B cell (primary cell): ENCODE measurements at regions not wholly inside any gene's neighbourhood (a gene's known extent, or its start where the extent isn't known, plus 50 kb on each side); places are given as distances from the start of the nearest gene placed in this dataset.

Experiments
- ATAC-seq: fragments of 200-7000 bp; cut with Tn5 transposase; one replicate; pipeline ENCODE4 v1.10.0; 2021; ENCODE audit warnings: low read depth, mild to moderate bottlenecking, moderate number of reproducible peaks, moderate library complexity
- CTCF ChIA-PET: fragments of 350-600 bp; sonication (Branson Sonifier 250); formaldehyde crosslinking; loops from one replicate; lab custom pipeline; 2021; ENCODE audit warnings: antibody characterized with exemption, inconsistent platforms; lab: Charles Lee
- POLR2A ChIA-PET: fragments of 350-600 bp; sonication (Branson Sonifier 250); formaldehyde crosslinking; loops from one replicate; lab custom pipeline; 2021; ENCODE audit warnings: antibody characterized with exemption; lab: Charles Lee
- DNase-seq: peaks from one replicate; pipeline ENCODE4 v3.0.0; 2013
- H2AFZ ChIP-seq: 2 replicates; pipeline ENCODE4 v1.6.1; 2012; ENCODE audit warnings: mild to moderate bottlenecking, low read depth, low read length; ENCODE audit not compliant: insufficient read depth, poor library complexity, severe bottlenecking
- H3K27ac ChIP-seq, 2 donors: 1 replicate in 1 of 2; 2 replicates in 1 of 2; pipeline ENCODE4 v1.5.1; 2012 to 2013; ENCODE audit warnings: low read length in 2 of 2, mild to moderate bottlenecking in 2 of 2, moderate library complexity in 1 of 2
- H3K27me3 ChIP-seq, 4 experiments: fragments of 200-600 bp in 1 of 4; sonication (generic) in 1 of 4; replicated peaks in 1 of 4; 1 replicate in 2 of 4; 2 replicates in 2 of 4; pipeline versions ENCODE4 v1.6.1 to v1.7.0; 2013 to 2016; ENCODE audit warnings: low read length in 3 of 4, mild to moderate bottlenecking in 2 of 4, mixed read lengths in 1 of 4, moderate library complexity in 1 of 4; ENCODE audit not compliant: insufficient read depth in 4 of 4, control insufficient read depth in 3 of 4; ENCODE audit errors: control extremely low read depth in 1 of 4
- H3K36me3 ChIP-seq, 2 experiments: replicated peaks in 1 of 2; 1 replicate in 1 of 2; 2 replicates in 1 of 2; pipeline versions ENCODE4 v1.6.1 to v1.7.1; 2013; ENCODE audit warnings: low read length in 1 of 2; ENCODE audit not compliant: insufficient read depth in 2 of 2, control insufficient read depth in 1 of 2; ENCODE audit errors: control extremely low read depth in 1 of 2, extremely low read depth in 1 of 2
- H3K4me1 ChIP-seq, 2 donors: fragments of 200-600 bp in 1 of 2; sonication (generic) in 1 of 2; 1 replicate in 1 of 2; 2 replicates in 1 of 2; pipeline versions ENCODE4 v1.5.1 to v1.6.1; 2013 to 2017; ENCODE audit warnings: low read length in 2 of 2; ENCODE audit not compliant: control insufficient read depth in 2 of 2, insufficient read depth in 2 of 2
- H3K4me2 ChIP-seq: replicated peaks from 2 replicates; pipeline ENCODE3; 2012; ENCODE audit warnings: mild to moderate bottlenecking, low read depth, low read length; ENCODE audit not compliant: poor library complexity, severe bottlenecking
- H3K4me3 ChIP-seq, 5 experiments: fragments of 200-600 bp in 1 of 5; sonication (generic) in 1 of 5; 1 replicate in 3 of 5; 2 replicates in 2 of 5; pipeline versions ENCODE4 v1.5.1 to v1.7.0; 2011 to 2016; ENCODE audit warnings: low read length in 4 of 5, mild to moderate bottlenecking in 4 of 5, low read depth in 2 of 5, control low read depth in 1 of 5, moderate library complexity in 1 of 5; ENCODE audit not compliant: insufficient read depth in 1 of 5; ENCODE audit errors: control extremely low read depth in 1 of 5, extremely low read depth in 1 of 5
- H3K79me2 ChIP-seq: fragments of 200-600 bp; sonication (generic); one replicate; pipeline ENCODE4 v1.6.0; 2016; ENCODE audit warnings: low read length; ENCODE audit not compliant: control insufficient read depth, insufficient read depth
- H3K9ac ChIP-seq: fragments of 200-600 bp; sonication (generic); 2 replicates; pipeline ENCODE4 v1.6.1; 2017; ENCODE audit warnings: mild to moderate bottlenecking, low read length, moderate library complexity
- H3K9me3 ChIP-seq, 3 donors: one replicate each; pipeline versions ENCODE4 v1.6.1 to v1.7.1; 2013; ENCODE audit warnings: low read length in 2 of 3; ENCODE audit not compliant: control insufficient read depth in 2 of 3, insufficient read depth in 1 of 3; ENCODE audit errors: control extremely low read depth in 1 of 3
- H4K20me1 ChIP-seq: 2 replicates; pipeline ENCODE4 v1.6.0; 2012; ENCODE audit warnings: mild to moderate bottlenecking, low read length; ENCODE audit not compliant: insufficient read depth, control insufficient read depth, poor library complexity, severe bottlenecking
- H3K27ac Mint-ChIP-seq: one replicate; pipeline ENCODE4 v1.8.0; 2021; ENCODE audit warnings: mixed read lengths
- H3K27me3 Mint-ChIP-seq: one replicate; pipeline ENCODE4 v1.8.0; 2021; ENCODE audit warnings: mixed read lengths
- H3K4me1 Mint-ChIP-seq: one replicate; pipeline ENCODE4 v1.8.0; 2021; ENCODE audit warnings: mixed read lengths
- H3K4me3 Mint-ChIP-seq: one replicate; pipeline ENCODE4 v1.8.0; 2021; ENCODE audit warnings: mixed read lengths
- H3K9me3 Mint-ChIP-seq: one replicate; pipeline ENCODE4 v1.8.0; 2022; ENCODE audit warnings: mixed read lengths; ENCODE audit not compliant: insufficient read depth
- EZH2 ChIP-seq: IDR thresholded peaks from 2 replicates; pipeline ENCODE4 v1.6.1; 2012; ENCODE audit warnings: borderline replicate concordance, low read depth, mild to moderate bottlenecking, moderate library complexity, low read length; ENCODE audit not compliant: insufficient read depth, poor library complexity, severe bottlenecking
- WGBS: methylation state at CpG from one replicate; pipeline ENCODE4 v1.1.5; 2013; ENCODE audit warnings: missing lambda C conversion rate; ENCODE audit not compliant: insufficient coverage; 5-methylcytosine and 5-hydroxymethylcytosine counted together
- intact Hi-C: fragments of 100-400 bp; cut with micrococcal nuclease; formaldehyde crosslinking; loops from one replicate; pipeline ENCODE4 v1.10.0; 2022
- TF ChIP-seq, protein P1 (sequence below): fragments of 200-600 bp; IDR thresholded peaks from one replicate; pipeline ENCODE4 v1.8.0; 2022; ENCODE audit warnings: antibody characterized with exemption, mild to moderate bottlenecking

- no peak for DNase-seq
- Mint-ChIP-seq H3K4me3 (no peak overlapping the region), H3K27ac (no peak overlapping the region), H3K27me3 (no peaks in the 10 kb centered on the region), H3K4me1 (no peaks in the 10 kb centered on the region), H3K9me3 (no peaks in the 10 kb centered on the region)
- Histone ChIP-seq H3K4me3 (no peak overlapping the region), H3K27ac (no peak overlapping the region), H3K4me1 (no peaks in the 10 kb centered on the region), H3K36me3 (no peaks in the 10 kb centered on the region), H3K27me3 (no peaks in the 10 kb centered on the region), H3K9ac (no peak overlapping the region), H4K20me1 (no peaks in the 10 kb centered on the region), H2AFZ (no peak overlapping the region), H3K4me2 (no peak overlapping the region), H3K79me2 (no peaks in the 10 kb centered on the region), H3K9me3 (no peaks in the 10 kb centered on the region)
- CTCF ChIA-PET, result no interaction called here
- intact Hi-C loops, result no loop called here
- no CpG with 5 or more reads among the region's 4 CpGs for WGBS
- POLR2A ChIA-PET, result no interaction called here
- no peak for ATAC-seq
- no peak for TF ChIP-seq EZH2
- TF ChIP-seq, protein P1, sequence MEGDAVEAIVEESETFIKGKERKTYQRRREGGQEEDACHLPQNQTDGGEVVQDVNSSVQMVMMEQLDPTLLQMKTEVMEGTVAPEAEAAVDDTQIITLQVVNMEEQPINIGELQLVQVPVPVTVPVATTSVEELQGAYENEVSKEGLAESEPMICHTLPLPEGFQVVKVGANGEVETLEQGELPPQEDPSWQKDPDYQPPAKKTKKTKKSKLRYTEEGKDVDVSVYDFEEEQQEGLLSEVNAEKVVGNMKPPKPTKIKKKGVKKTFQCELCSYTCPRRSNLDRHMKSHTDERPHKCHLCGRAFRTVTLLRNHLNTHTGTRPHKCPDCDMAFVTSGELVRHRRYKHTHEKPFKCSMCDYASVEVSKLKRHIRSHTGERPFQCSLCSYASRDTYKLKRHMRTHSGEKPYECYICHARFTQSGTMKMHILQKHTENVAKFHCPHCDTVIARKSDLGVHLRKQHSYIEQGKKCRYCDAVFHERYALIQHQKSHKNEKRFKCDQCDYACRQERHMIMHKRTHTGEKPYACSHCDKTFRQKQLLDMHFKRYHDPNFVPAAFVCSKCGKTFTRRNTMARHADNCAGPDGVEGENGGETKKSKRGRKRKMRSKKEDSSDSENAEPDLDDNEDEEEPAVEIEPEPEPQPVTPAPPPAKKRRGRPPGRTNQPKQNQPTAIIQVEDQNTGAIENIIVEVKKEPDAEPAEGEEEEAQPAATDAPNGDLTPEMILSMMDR, result no peak
Observed at GRCh38 chr6:95767897-95768463, 190.6 kb downstream of the MANEA start.

GRCh38 chr6:95768539-95768938, 191.2 kb downstream of the MANEA start:
- H3K27me3 ChIP-seq, result no peaks in the 10 kb centered on the region
- no peak overlapping the region for H3K9ac ChIP-seq
- no peaks in the 10 kb centered on the region for H3K4me1 ChIP-seq
- H3K27me3 Mint-ChIP-seq, result no peaks in the 10 kb centered on the region
- H3K9me3 Mint-ChIP-seq, result no peaks in the 10 kb centered on the region
- POLR2A ChIA-PET, result no interaction called here
- no peaks in the 10 kb centered on the region for H4K20me1 ChIP-seq
- no peak overlapping the region for H3K4me3 ChIP-seq
- CTCF ChIA-PET, result no interaction called here
- no peaks in the 10 kb centered on the region for H3K9me3 ChIP-seq
- intact Hi-C loops, result no loop called here
- no peaks in the 10 kb centered on the region for H3K36me3 ChIP-seq
- H3K79me2 ChIP-seq, result no peaks in the 10 kb centered on the region
- no peak overlapping the region for H3K4me3 Mint-ChIP-seq
- H3K27ac ChIP-seq, result no peak overlapping the region
- 60% methylated on average over 1 of the region's 3 CpGs for WGBS
- no peak for DNase-seq
- TF ChIP-seq EZH2, result no peak
- TF ChIP-seq, protein P1, result no peak
- H2AFZ ChIP-seq, result no peak overlapping the region
- ATAC-seq, result no peak
- no peaks in the 10 kb centered on the region for H3K4me1 Mint-ChIP-seq
- no peak overlapping the region for H3K4me2 ChIP-seq
- no peak overlapping the region for H3K27ac Mint-ChIP-seq
